Caco-2 (cell line): ENCODE measurements at regions not wholly inside any gene's neighbourhood (a gene's known extent, or its start where the extent isn't known, plus 50 kb on each side); places are given as distances from the start of the nearest gene placed in this dataset.

ENCODE experiments used
- BruUV-seq: library from RNA; stranded (reverse); fragments of 400-500 nt; replicated peaks from 2 replicates; lab custom pipeline; 2021; lab: Mats Ljungman, UMichigan
- CTCF ChIA-PET: fragments of 300-600 bp; sonication (Branson Sonifier 250); formaldehyde crosslinking; loops from one replicate; lab custom pipeline; 2022; ENCODE audit warnings: antibody characterized with exemption; lab: Charles Lee
- POLR2A ChIA-PET: fragments of 300-600 bp; sonication (Branson Sonifier 250); formaldehyde crosslinking; loops from one replicate; lab custom pipeline; 2022; ENCODE audit warnings: antibody characterized with exemption; lab: Charles Lee
- DNase-seq, 2 experiments: peaks; one replicate each; pipeline versions ENCODE4 v3.0.0 to v3.0.0-alpha.2; 2020 to 2022
- H3K27me3 ChIP-seq: replicated peaks from 2 replicates; pipeline ENCODE4 v1.6.0; 2011; ENCODE audit warnings: low read length; ENCODE audit not compliant: control insufficient read depth, insufficient read depth
- H3K36me3 ChIP-seq: 2 replicates; pipeline ENCODE4 v1.5.1; 2011; ENCODE audit warnings: low read length; ENCODE audit not compliant: control insufficient read depth, insufficient read depth
- H3K4me1 ChIP-seq: fragments of 250-450 bp; sonication (Bioruptor Pico); 2 replicates; pipeline ENCODE4 v1.5.1; 2020; ENCODE audit warnings: mild to moderate bottlenecking
- H3K4me3 ChIP-seq: 2 replicates; pipeline ENCODE4 v1.5.1; 2011; ENCODE audit warnings: low read depth, mild to moderate bottlenecking, control low read depth, low read length
- H3K9me3 ChIP-seq: fragments of 250-450 bp; sonication (Bioruptor Pico); 2 replicates; pipeline ENCODE4 v1.5.1; 2020; ENCODE audit warnings: mild to moderate bottlenecking, moderate library complexity
- H3K27ac Mint-ChIP-seq: one replicate; pipeline ENCODE4 v1.8.0; 2022; ENCODE audit warnings: mixed read lengths; ENCODE audit not compliant: unreplicated experiment
- H3K27me3 Mint-ChIP-seq: one replicate; pipeline ENCODE4 v1.8.0; 2022; ENCODE audit warnings: mixed read lengths; ENCODE audit not compliant: insufficient read depth, unreplicated experiment
- H3K36me3 Mint-ChIP-seq: one replicate; pipeline ENCODE4 v1.8.0; 2022; ENCODE audit warnings: mild to moderate bottlenecking, mixed read lengths; ENCODE audit not compliant: insufficient read depth, unreplicated experiment
- H3K4me1 Mint-ChIP-seq: one replicate; pipeline ENCODE4 v1.8.0; 2022; ENCODE audit warnings: low read depth, mixed read lengths; ENCODE audit not compliant: unreplicated experiment
- H3K4me3 Mint-ChIP-seq: one replicate; pipeline ENCODE4 v1.8.0; 2022; ENCODE audit warnings: mild to moderate bottlenecking, moderate library complexity, mixed read lengths; ENCODE audit not compliant: unreplicated experiment
- H3K9me3 Mint-ChIP-seq: one replicate; pipeline ENCODE4 v1.8.0; 2022; ENCODE audit warnings: mixed read lengths; ENCODE audit not compliant: unreplicated experiment
- intact Hi-C: fragments of 100-400 bp; cut with micrococcal nuclease; formaldehyde crosslinking; loops from one replicate; pipeline ENCODE4 v1.10.0; 2022; ENCODE audit not compliant: unreplicated experiment
- TF ChIP-seq, protein P1 (sequence below), 2 experiments: fragments of 200-600 bp in 1 of 2; IDR thresholded peaks; 1 replicate in 1 of 2; 2 replicates in 1 of 2; pipeline versions ENCODE4 v1.5.1 to v1.8.0; 2011 to 2022; ENCODE audit warnings: antibody characterized with exemption in 1 of 2, control low read depth in 1 of 2, inconsistent platforms in 1 of 2, low read depth in 1 of 2, low read length in 1 of 2, mild to moderate bottlenecking in 1 of 2, moderate library complexity in 1 of 2; ENCODE audit not compliant: insufficient read depth in 1 of 2, severe bottlenecking in 1 of 2, unreplicated experiment in 1 of 2

DNA sequence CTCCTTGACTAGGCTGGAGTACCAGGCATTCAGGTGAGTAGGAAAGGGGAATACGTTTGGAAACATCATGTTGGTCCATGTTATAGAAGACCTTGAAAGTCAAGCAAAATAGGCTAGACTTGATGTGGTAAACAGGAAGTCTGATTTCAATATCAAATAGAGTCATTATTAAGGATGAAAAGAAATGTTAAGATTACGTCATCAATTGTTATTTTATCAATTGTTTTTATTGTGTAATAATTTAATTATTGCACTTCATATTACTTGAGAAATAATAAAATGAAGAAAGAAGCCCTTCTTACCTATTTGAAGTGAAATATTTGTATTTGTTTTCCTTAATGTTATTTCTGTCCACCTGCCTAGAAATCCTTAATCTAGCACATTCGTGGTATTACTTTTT is 361.0 kb upstream of the HAND2 start:
- TF ChIP-seq, protein P1, sequence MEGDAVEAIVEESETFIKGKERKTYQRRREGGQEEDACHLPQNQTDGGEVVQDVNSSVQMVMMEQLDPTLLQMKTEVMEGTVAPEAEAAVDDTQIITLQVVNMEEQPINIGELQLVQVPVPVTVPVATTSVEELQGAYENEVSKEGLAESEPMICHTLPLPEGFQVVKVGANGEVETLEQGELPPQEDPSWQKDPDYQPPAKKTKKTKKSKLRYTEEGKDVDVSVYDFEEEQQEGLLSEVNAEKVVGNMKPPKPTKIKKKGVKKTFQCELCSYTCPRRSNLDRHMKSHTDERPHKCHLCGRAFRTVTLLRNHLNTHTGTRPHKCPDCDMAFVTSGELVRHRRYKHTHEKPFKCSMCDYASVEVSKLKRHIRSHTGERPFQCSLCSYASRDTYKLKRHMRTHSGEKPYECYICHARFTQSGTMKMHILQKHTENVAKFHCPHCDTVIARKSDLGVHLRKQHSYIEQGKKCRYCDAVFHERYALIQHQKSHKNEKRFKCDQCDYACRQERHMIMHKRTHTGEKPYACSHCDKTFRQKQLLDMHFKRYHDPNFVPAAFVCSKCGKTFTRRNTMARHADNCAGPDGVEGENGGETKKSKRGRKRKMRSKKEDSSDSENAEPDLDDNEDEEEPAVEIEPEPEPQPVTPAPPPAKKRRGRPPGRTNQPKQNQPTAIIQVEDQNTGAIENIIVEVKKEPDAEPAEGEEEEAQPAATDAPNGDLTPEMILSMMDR (IDR thresholded peaks at IDR 0.05; ENCODE audit: insufficient read depth in 1 of 2, low read depth in 1 of 2, low read length in 1 of 2, severe bottlenecking in 1 of 2, unreplicated experiment in 1 of 2): no peak
- intact Hi-C loops: no loop called here
- no peaks in the 10 kb centered on the region for H3K9me3 ChIP-seq
- H3K36me3 Mint-ChIP-seq: no peaks in the 10 kb centered on the region
- H3K4me1 ChIP-seq: no peaks in the 10 kb centered on the region
- peaks cover 6% of the 10 kb centered on the region for H3K27me3 Mint-ChIP-seq
- no TSS peak for BruUV-seq
- no peaks in the 10 kb centered on the region for H3K36me3 ChIP-seq
- ChIA-PET POLR2A (no interaction called here), CTCF (no interaction called here)
- no peak overlapping the region for H3K27ac Mint-ChIP-seq
- H3K9me3 Mint-ChIP-seq: peaks cover 30% of the 10 kb centered on the region
- no peaks in the 10 kb centered on the region for H3K4me1 Mint-ChIP-seq
- no peaks in the 10 kb centered on the region for H3K27me3 ChIP-seq
- H3K4me3 Mint-ChIP-seq: no peak overlapping the region
- no peak overlapping the region for H3K4me3 ChIP-seq
- DNase-seq: no peak

DNA sequence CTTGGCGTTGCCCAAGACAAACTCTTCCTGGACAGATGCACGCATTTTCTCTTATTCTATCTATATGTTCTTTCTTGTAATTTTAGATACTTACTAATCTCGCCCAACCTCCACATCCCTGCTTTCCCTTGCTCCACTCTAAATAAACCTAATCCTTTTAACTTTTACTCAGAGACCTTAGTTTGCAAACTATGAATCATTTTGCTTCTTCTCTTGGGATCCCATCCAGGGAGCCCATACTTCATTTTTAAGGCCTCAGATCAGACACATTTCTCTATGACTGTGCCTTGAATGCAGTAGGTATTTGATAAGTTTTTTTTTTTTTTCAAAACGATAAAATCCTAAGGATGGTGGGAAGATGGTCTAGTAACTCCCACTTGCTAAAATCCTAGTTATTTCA is 353.8 kb upstream of the HAND2 start:
- Histone ChIP-seq H3K36me3 (no peaks in the 10 kb centered on the region), H3K4me1 (no peaks in the 10 kb centered on the region), H3K9me3 (no peaks in the 10 kb centered on the region), H3K4me3 (no peak overlapping the region), H3K27me3 (no peaks in the 10 kb centered on the region)
- H3K4me1 Mint-ChIP-seq: no peaks in the 10 kb centered on the region
- no TSS peak for BruUV-seq
- ChIA-PET POLR2A (no interaction called here), CTCF (no interaction called here)
- DNase-seq: no peak
- H3K27ac Mint-ChIP-seq: no peak overlapping the region
- TF ChIP-seq, protein P1 (IDR thresholded peaks at IDR 0.05; ENCODE audit: insufficient read depth in 1 of 2, low read depth in 1 of 2, low read length in 1 of 2, severe bottlenecking in 1 of 2, unreplicated experiment in 1 of 2): no peak
- intact Hi-C loops: no loop called here
- H3K4me3 Mint-ChIP-seq: no peak overlapping the region
- peaks cover under 1% of the 10 kb centered on the region for H3K27me3 Mint-ChIP-seq
- H3K9me3 Mint-ChIP-seq: peaks cover 13% of the 10 kb centered on the region
- H3K36me3 Mint-ChIP-seq: no peaks in the 10 kb centered on the region

DNA sequence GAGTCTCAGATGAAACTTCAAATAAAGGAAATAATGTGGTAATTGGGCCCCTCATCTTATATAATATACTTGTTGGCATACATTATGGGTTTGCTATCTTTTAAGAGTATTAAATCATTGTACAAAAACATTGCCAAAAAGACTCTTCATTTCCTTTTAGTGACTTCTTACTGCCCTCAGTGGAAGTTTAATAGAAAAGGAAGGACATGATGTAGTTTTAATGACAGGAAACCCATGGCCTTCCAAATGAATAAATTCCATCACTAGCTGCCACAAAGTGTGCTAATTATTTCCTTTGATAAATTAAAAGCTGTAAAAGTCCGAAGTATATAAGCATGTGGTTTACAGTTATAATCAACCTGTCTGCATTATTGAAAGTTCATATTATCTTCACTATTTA is 350.9 kb upstream of the HAND2 start:
- ChIA-PET CTCF (no interaction called here), POLR2A (no interaction called here)
- Mint-ChIP-seq H3K27ac (no peak overlapping the region), H3K4me3 (no peak overlapping the region), H3K9me3 (no peaks in the 10 kb centered on the region), H3K36me3 (no peaks in the 10 kb centered on the region), H3K4me1 (no peaks in the 10 kb centered on the region), H3K27me3 (no peaks in the 10 kb centered on the region)
- H3K36me3 ChIP-seq: no peaks in the 10 kb centered on the region
- TF ChIP-seq, protein P1 (IDR thresholded peaks at IDR 0.05; ENCODE audit: insufficient read depth in 1 of 2, low read depth in 1 of 2, low read length in 1 of 2, severe bottlenecking in 1 of 2, unreplicated experiment in 1 of 2): no peak
- intact Hi-C loops: no loop called here
- DNase-seq: no peak
- no peaks in the 10 kb centered on the region for H3K9me3 ChIP-seq
- no peak overlapping the region for H3K4me3 ChIP-seq
- no peaks in the 10 kb centered on the region for H3K27me3 ChIP-seq
- no peaks in the 10 kb centered on the region for H3K4me1 ChIP-seq
- BruUV-seq: no TSS peak
